HG03097 (cell line): ENCODE measurements at regions not wholly inside any gene's neighbourhood (a gene's known extent, or its start where the extent isn't known, plus 50 kb on each side); places are given as distances from the start of the nearest gene placed in this dataset.
"Not testable (repeated sequence)": the region's sequence is repeated elsewhere in the genome, so short reads cannot be mapped to it uniquely, and the experiment has no call there.

Experiments used
- ATAC-seq: cut with Tn5 transposase; IDR thresholded peaks from one replicate; pipeline ENCODE4 v1.9.1; 2021; ENCODE audit not compliant: unreplicated experiment, low FRiP score

DNA sequence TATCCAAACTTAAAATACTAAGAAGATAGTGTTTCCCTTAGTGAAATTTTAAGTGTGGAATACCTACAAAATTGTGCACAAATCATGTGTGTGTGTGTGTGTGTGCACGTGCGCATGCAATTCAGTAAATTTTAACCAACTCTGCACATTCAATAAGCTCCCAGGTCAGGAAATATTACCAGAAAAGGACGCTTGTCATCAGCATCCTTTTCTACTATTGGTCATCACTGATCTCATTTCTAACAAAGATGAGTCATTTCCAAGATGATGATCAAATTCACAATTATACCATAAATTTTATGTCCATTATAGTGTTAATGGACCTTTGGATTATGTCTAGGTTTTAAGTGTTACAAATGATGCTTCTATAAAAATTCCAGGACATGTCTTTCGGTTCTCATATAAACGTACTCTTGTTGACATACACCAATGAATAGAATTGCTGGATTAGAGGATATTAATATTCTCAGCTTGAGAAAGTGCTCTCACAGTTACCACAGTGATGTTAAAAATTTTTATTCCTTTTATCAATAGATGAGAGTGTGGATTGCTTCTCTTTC lies 560.9 kb upstream of the AGA start:
- no peak for ATAC-seq

DNA sequence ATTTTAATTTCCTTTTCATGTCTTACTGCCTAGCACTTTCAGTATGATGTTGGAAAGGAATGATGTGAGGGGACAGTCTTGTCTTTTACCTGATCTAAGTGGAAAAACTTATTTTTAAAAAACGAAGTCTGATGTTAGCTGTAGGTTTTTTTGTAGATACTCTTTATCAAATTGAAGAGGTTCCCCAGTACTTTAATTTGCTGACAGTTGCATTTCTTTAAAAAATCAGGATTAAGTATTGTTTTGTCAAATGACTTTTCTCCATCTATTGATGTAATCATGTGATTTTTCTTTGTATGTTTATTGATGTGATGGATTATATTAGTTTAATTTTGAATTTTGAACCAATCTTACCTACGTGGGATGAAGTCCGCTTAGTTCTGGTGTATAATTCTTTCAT lies 568.4 kb upstream of the AGA start:
- ATAC-seq = no peak

- ATAC-seq = not testable (repeated sequence)
Observed at GRCh38 chr4:178015046-178015445, 572.8 kb upstream of the AGA start.

DNA sequence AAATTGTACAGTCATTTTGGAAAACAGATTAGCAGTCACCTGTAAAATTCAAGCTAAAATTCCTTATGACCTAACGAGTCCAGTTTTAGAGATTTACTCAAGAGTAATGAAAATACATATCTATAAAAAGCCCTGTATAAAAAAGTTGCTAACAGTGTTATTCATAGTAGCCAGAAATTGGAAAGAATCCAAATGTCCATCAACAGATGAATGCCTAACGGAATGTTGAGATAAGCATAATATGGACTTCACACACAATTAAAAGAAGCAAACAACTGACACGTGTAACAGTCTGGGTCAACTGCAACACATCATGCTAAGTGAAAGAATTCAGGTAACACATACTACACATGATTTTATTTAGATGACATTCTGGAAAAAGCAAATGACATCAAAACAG lies 584.8 kb upstream of the AGA start:
- ATAC-seq = no peak

- no peak for ATAC-seq
Observed at GRCh38 chr4:178027796-178028195, 585.6 kb upstream of the AGA start.

DNA sequence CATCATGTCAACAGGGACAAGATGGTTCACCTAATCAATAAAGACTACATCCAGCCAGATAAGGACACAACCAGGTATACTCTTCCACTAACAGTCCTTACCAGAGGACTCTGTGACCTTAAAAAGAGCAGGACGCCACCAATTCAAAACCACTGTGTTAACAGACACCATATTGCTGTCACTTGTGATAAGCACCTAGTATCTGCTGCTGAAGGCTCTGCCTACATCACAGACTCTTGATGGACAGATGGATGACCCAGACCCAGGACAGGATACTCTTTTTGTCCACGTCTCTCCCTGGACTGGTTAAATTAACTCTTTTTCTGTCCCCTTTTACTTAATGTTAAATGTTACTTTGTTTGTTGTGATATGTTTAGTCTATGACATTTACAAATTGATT lies 586.2 kb upstream of the AGA start:
- ATAC-seq = no peak

- ATAC-seq = no peak
Observed at GRCh38 chr4:178037459-178038214, 595.4 kb upstream of the AGA start.

DNA sequence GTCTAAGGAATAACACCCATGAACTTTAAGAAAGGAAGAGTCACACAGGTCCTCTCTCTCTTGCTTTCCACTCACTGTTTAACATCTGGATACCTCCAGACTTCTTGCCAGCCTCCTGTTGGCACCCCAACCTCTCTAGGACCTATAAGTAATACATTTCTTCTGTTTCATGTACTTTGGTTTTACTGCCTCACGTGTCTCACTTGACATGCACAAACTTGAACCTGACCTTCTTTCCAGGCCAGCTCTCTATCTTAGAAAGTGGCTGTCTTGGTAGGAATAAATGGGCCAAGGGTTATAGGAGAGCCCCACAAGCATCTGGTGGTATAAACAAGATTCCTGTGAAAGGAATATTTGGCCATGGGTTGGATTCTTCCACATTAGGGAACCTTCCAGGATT lies 614.8 kb upstream of the AGA start:
- ATAC-seq = no peak

GRCh38 chr4:178063568-178063967 lies 621.3 kb upstream of the AGA start:
- no peak for ATAC-seq

- ATAC-seq = no peak
Observed at GRCh38 chr4:178066338-178066941, 624.2 kb upstream of the AGA start.

GRCh38 chr4:178068136-178068535 lies 625.9 kb upstream of the AGA start:
- no peak for ATAC-seq

DNA sequence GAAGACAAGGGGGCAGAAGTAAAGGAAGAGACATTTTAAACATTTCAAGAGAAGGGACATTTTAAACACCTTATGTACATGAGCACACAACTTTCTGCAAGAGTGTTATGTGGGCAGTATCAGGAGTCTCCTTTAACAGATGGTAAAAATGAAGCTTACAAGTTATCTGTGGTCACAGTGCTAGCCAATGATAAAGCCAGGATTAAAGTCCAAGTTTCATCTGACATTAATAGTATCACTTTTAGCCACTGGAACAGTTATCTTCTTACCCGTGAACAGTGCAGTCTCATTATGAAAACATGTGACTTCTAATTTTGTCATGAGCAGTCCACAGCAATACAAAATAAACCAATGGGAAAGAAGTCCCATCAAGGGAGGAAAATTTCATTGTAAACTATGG lies 627.9 kb upstream of the AGA start:
- no peak for ATAC-seq

- no peak for ATAC-seq
Observed at GRCh38 chr4:178080312-178080711, 638.1 kb upstream of the AGA start.

- no peak for ATAC-seq
Observed at GRCh38 chr4:178081176-178081575, 638.9 kb upstream of the AGA start.

GRCh38 chr4:178081896-178082295 lies 639.7 kb upstream of the AGA start:
- ATAC-seq = no peak

DNA sequence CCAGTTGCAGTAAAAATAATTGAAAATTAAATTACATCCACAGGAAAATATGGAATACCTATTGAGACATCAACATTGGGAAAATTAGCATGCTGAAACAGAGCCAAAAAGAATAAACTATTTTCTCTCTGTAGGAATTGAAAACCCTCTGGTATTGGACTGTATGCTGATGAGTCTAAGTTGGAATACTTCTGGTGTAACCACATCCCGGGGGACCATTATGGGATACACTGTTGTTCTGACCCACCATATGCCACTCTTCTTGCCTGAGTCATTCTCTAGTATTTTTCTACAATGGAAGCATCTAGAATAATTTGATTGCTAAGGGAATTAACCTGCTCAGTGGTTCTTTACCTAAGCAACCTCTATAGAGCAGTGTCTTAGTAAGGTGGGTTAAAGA lies 640.7 kb upstream of the AGA start:
- no peak for ATAC-seq

DNA sequence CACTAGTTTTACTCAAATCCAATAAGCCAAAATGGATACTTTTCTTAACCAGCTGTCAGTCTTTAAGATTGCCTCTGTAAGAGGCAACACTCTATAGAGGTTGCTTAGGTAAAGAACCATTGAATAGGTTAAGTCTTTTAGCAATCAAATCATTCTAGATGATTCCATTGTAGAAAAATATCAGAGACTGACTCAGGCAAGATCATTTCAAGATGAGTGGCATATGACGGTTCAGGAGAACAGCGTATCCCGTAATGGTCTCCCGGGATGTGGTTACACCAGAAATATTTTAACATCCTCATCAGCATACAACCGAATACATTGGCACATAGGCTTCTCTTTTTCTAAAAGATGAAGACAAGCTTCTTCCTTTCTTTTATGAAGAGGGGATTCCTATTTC lies 641.7 kb upstream of the AGA start:
- ATAC-seq = no peak

DNA sequence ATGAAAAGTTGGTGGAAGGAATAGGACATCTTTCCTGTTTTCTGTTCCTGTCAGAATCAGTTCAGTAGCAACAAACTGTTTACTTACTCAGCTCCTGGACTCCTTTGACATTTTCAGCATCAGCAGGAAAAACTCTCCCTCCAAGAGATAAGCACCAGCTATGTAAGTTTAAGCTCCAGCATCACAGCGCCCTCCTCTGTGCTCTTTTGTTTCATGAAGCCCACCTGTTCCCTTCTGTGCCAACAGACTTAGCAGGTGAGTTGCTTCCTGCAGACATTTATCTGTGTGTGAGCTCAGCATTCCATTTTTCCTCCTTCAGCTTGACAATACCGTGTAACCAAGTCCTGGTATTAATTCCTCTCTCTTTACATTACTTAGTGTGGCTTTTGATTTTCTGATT lies 644.1 kb upstream of the AGA start:
- ATAC-seq = no peak

DNA sequence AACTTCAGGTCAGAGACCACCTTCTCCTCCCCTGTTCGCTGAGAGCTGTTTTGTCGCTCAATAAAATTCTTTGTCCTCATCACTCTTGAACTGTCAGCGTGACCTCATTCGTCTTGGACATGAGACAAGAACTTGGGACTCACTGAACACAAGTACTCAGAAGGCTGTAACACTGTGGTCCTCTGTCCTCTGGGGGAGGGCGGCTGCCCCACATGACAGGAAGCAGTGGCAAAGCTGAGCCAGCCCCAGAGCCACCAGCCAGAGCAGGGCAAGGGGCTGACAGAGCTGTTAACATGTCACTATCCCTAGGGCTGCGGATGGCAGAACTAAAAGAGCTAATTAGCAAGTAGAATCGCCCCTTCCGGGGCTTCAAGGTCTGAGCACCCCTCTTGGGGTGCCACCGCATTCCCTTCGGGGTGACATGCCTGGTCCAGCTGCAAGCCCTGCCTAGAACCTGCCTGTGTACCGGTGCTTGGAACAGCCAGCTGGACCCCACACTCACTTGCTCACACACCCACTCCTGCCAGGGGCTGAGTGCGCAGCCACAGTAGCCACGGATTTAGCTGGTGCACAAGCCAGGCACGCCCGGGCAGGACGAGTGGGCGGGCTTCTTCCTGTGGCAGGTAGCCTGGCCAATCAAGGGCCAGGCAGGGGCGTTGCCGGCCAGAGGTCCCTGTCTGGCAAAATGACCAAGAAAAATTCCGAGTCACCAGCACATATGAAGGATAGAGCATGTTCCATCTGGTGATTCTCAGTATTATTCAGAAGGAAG lies 648.6 kb upstream of the AGA start:
- no peak for ATAC-seq

GRCh38 chr4:178102139-178102538 lies 659.9 kb upstream of the AGA start:
- no peak for ATAC-seq

DNA sequence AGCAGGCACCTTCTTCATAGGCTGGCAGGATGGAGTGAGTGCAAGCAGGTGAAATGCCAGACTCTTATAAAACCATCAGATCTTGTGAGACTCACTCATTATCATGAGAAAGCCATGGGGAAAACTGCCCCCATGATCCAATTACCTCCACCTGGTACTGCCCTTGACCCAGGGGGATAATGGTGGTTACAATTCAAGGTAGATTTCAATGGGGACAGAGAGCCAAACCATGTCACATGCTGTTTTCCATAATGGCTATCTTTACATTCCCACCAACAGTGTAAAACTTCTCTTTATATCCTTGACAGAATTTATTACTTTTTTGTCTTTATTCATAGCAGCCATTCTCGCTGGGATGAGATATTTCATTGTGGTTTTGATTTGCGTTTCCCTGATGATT lies 663.0 kb upstream of the AGA start:
- no peak for ATAC-seq
